GM12878 (cell line): ENCODE measurements at regions not wholly inside any gene's neighbourhood (a gene's known extent, or its start where the extent isn't known, plus 50 kb on each side); places are given as distances from the start of the nearest gene placed in this dataset.
A peak's percentile ranks its signal among the peaks of the same experiment; 100 is the strongest.

Experiments
- ATAC-seq: fragments of 200-7000 bp; cut with Tn5 transposase; 3 replicates; pipeline ENCODE4 v1.9.1; 2020; ENCODE audit warnings: mild to moderate bottlenecking, moderate library complexity
- BruUV-seq: library from RNA; stranded (reverse); fragments of 400-500 nt; replicated peaks from 2 replicates; lab custom pipeline; 2021; lab: Mats Ljungman, UMichigan
- CTCF ChIA-PET: fragments of 300-600 bp; sonication (Branson Sonifier 250); formaldehyde crosslinking; extraction: SDS; loops from one replicate; lab custom pipeline; 2021; ENCODE audit warnings: inconsistent platforms; lab: Yijun Ruan, JAX
- POLR2A ChIA-PET: fragments of 350-600 bp; formaldehyde crosslinking; extraction: SDS; loops from one replicate; lab custom pipeline; 2021; ENCODE audit warnings: inconsistent platforms; lab: Charles Lee
- RAD21 ChIA-PET: fragments of 300-600 bp; sonication (Branson Sonifier 250); formaldehyde crosslinking; loops from one replicate; lab custom pipeline; 2023; ENCODE audit warnings: antibody characterized with exemption; ENCODE audit not compliant: unreplicated experiment; lab: Charles Lee
- SMC1A ChIA-PET: fragments of 300-600 bp; sonication (Branson Sonifier 250); formaldehyde crosslinking; loops from one replicate; lab custom pipeline; 2023; ENCODE audit not compliant: unreplicated experiment, uncharacterized antibody; lab: Charles Lee
- DNase-seq: peaks from one replicate; pipeline ENCODE4 v3.0.0-alpha.2; 2011; ENCODE audit warnings: low read depth, low spot score
- FAIRE-seq: peaks from 3 replicates; lab custom pipeline; 2011; peaks lifted over from hg19 to GRCh38; lab: Jason Lieb, UNC
- H2AFZ ChIP-seq: 2 replicates; pipeline ENCODE4 v1.6.0; 2011; ENCODE audit warnings: low read depth, low read length, control low read depth; ENCODE audit not compliant: control insufficient read depth
- H3K27ac ChIP-seq: 2 replicates; pipeline ENCODE4 v1.5.1; 2011; ENCODE audit warnings: control low read depth; ENCODE audit not compliant: control insufficient read depth, insufficient read depth
- H3K27me3 ChIP-seq, 2 experiments: replicated peaks in 1 of 2; 2 replicates each; pipeline versions ENCODE4 v1.6.0 to v1.6.1; 2011; ENCODE audit warnings: low read length in 1 of 2; ENCODE audit not compliant: control insufficient read depth in 2 of 2, insufficient read depth in 2 of 2
- H3K36me3 ChIP-seq, 2 experiments: 2 replicates each; pipeline ENCODE4 v1.5.1; 2011; ENCODE audit warnings: low read length in 1 of 2; ENCODE audit not compliant: control insufficient read depth in 2 of 2, insufficient read depth in 2 of 2
- H3K4me1 ChIP-seq: 2 replicates; pipeline ENCODE4 v1.6.1; 2011; ENCODE audit warnings: mild to moderate bottlenecking, low read length, moderate library complexity, mixed read lengths; ENCODE audit not compliant: control insufficient read depth, insufficient read depth
- H3K4me2 ChIP-seq: 2 replicates; pipeline ENCODE4 v1.6.0; 2011; ENCODE audit warnings: control low read depth; ENCODE audit not compliant: control insufficient read depth, insufficient read depth
- H3K4me3 ChIP-seq: fragments of 200-600 bp; sonication (generic); 2 replicates; pipeline ENCODE4 v1.5.1; 2016
- H3K79me2 ChIP-seq: 2 replicates; pipeline ENCODE4 v1.6.0; 2011; ENCODE audit warnings: low read length; ENCODE audit not compliant: control insufficient read depth, insufficient read depth
- H3K9ac ChIP-seq: 2 replicates; pipeline ENCODE4 v1.8.0; 2011; ENCODE audit warnings: low read length, control low read depth, mixed read lengths; ENCODE audit not compliant: control insufficient read depth, insufficient read depth
- H3K9me3 ChIP-seq: replicated peaks from 3 replicates; pipeline ENCODE4 v1.5.1; 2011; ENCODE audit warnings: mild to moderate bottlenecking, low read length; ENCODE audit not compliant: control insufficient read depth, insufficient read depth
- H4K20me1 ChIP-seq: 2 replicates; pipeline ENCODE4 v1.6.0; 2011; ENCODE audit not compliant: control insufficient read depth, insufficient read depth
- BCL11A ChIP-seq: IDR thresholded peaks from 2 replicates; pipeline ENCODE4 v1.6.1; 2011; ENCODE audit warnings: low read depth, low read length
- HDGF ChIP-seq: fragments of 450-650 bp; IDR thresholded peaks from 2 replicates; pipeline ENCODE4 v1.6.1; 2016; ENCODE audit warnings: antibody characterized with exemption
- HSF1 ChIP-seq: fragments of 150-350 bp; IDR thresholded peaks from 2 replicates; pipeline ENCODE4 v1.6.1; 2014; ENCODE audit warnings: mild to moderate bottlenecking, low read depth, low read length
- MEF2B ChIP-seq: fragments of 450-650 bp; IDR thresholded peaks from 2 replicates; pipeline ENCODE4 v1.6.1; 2018; ENCODE audit warnings: mild to moderate bottlenecking, moderate library complexity; ENCODE audit not compliant: partially characterized antibody, poor library complexity, severe bottlenecking
- MYC ChIP-seq: IDR thresholded peaks from 2 replicates; pipeline ENCODE4 v1.6.1; 2011; ENCODE audit warnings: mild to moderate bottlenecking, low read length, moderate library complexity, inconsistent platforms; ENCODE audit not compliant: insufficient read depth, insufficient replicate concordance, insufficient read length, severe bottlenecking
- NFIC ChIP-seq: IDR thresholded peaks from 2 replicates; pipeline ENCODE4 v1.6.1; 2012; ENCODE audit warnings: low read depth, mild to moderate bottlenecking, inconsistent platforms, low read length, moderate library complexity
- POLR2A ChIP-seq: IDR thresholded peaks from 2 replicates; pipeline ENCODE4 v1.6.1; 2011; ENCODE audit warnings: low read depth, mild to moderate bottlenecking, low read length
- RELB ChIP-seq: fragments of 450-650 bp; IDR thresholded peaks from 2 replicates; pipeline ENCODE4 v1.6.1; 2017; ENCODE audit warnings: low read depth, mild to moderate bottlenecking, moderate library complexity
- RUNX3 ChIP-seq: IDR thresholded peaks from 2 replicates; pipeline ENCODE4 v1.6.1; 2012; ENCODE audit warnings: low read length, inconsistent platforms
- TBL1XR1 ChIP-seq: IDR thresholded peaks from 2 replicates; pipeline ENCODE4 v1.6.1; 2012; ENCODE audit warnings: low read depth, low read length, improper control_type of control experiment
- USF1 ChIP-seq: IDR thresholded peaks from 2 replicates; pipeline ENCODE4 v1.6.1; 2011; ENCODE audit warnings: borderline replicate concordance, low read depth, mild to moderate bottlenecking, moderate library complexity, mixed read lengths, low read length; ENCODE audit not compliant: insufficient read depth; ENCODE audit errors: extremely low read length
- ZNF592 ChIP-seq: fragments of 450-650 bp; IDR thresholded peaks from 2 replicates; pipeline ENCODE4 v1.6.1; 2017; ENCODE audit warnings: mild to moderate bottlenecking, moderate library complexity
- WGBS: methylation state at CpG from one replicate; pipeline ENCODE4 v1.1.6; 2016; ENCODE audit warnings: low lambda C conversion rate; ENCODE audit not compliant: insufficient replicate concordance, insufficient coverage; ENCODE audit errors: missing lambda C conversion rate; 5-methylcytosine and 5-hydroxymethylcytosine counted together
- in situ Hi-C: fragments of 300-500 bp; cut with MboI; formaldehyde crosslinking; loops from 9 replicates; pipeline ENCODE4 v1.14.3; 2018; ENCODE audit warnings: mixed read lengths
- intact Hi-C: fragments of 100-400 bp; cut with micrococcal nuclease; formaldehyde crosslinking; loops from one replicate; pipeline ENCODE4 v1.14.2; 2022; ENCODE audit not compliant: unreplicated experiment

GRCh38 chr10:65204999-65205398, 1683.8 kb downstream of the REEP3 start (continued):
- no peak for TF ChIP-seq HSF1

- Histone ChIP-seq H3K9ac (no peak overlapping the region), H4K20me1 (no peaks in the 10 kb centered on the region), H3K27me3 (no peaks in the 10 kb centered on the region), H3K4me2 (no peak overlapping the region), H3K27ac (no peak overlapping the region), H3K9me3 (no peaks in the 10 kb centered on the region), H3K79me2 (no peaks in the 10 kb centered on the region), H3K4me3 (no peak overlapping the region), H3K36me3 (no peaks in the 10 kb centered on the region), H3K4me1 (no peaks in the 10 kb centered on the region), H2AFZ (no peak overlapping the region)
- SMC1A ChIA-PET, result no interaction called here
- WGBS, result 31% methylated on average over 2 of the region's 2 CpGs
- CTCF ChIA-PET, result interaction anchor here (0.7 kb wide), 1 partner anchor 21 kb away, joined by 3 read pairs; no protein-coding TSS in a partner anchor
- ATAC-seq, result peak; percentile 58
- in situ Hi-C loops, result no loop called here
- TF ChIP-seq RELB (no peak), HDGF (no peak), MEF2B (no peak), USF1 (no peak), MYC (no peak), RUNX3 (no peak), TBL1XR1 (no peak), ZNF592 (no peak), POLR2A (no peak), NFIC (no peak), BCL11A (no peak)
- POLR2A ChIA-PET, result no interaction called here
- intact Hi-C loops, result no loop called here
- FAIRE-seq, result no peak
- RAD21 ChIA-PET, result no interaction called here
- no TSS peak for BruUV-seq
- no peak for DNase-seq
Observed at GRCh38 chr10:65213170-65213569, 1692.0 kb downstream of the REEP3 start.
